ENCODE measurements at regions not wholly inside any gene's neighbourhood (a gene's known extent, or its start where the extent isn't known, plus 50 kb on each side); places are given as distances from the start of the nearest gene placed in this dataset.

- no peak overlapping the region for H3K4me3 ChIP-seq (ENCODE audit: low read length)
- TF ChIP-seq, protein P1, sequence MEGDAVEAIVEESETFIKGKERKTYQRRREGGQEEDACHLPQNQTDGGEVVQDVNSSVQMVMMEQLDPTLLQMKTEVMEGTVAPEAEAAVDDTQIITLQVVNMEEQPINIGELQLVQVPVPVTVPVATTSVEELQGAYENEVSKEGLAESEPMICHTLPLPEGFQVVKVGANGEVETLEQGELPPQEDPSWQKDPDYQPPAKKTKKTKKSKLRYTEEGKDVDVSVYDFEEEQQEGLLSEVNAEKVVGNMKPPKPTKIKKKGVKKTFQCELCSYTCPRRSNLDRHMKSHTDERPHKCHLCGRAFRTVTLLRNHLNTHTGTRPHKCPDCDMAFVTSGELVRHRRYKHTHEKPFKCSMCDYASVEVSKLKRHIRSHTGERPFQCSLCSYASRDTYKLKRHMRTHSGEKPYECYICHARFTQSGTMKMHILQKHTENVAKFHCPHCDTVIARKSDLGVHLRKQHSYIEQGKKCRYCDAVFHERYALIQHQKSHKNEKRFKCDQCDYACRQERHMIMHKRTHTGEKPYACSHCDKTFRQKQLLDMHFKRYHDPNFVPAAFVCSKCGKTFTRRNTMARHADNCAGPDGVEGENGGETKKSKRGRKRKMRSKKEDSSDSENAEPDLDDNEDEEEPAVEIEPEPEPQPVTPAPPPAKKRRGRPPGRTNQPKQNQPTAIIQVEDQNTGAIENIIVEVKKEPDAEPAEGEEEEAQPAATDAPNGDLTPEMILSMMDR (conservative IDR thresholded peaks at IDR 0.05; ENCODE audit: low read depth, low read length), result no peak
- peak; percentile 31 for DNase-seq (ENCODE audit: low read depth)
Observed at GRCh38 chr13:50592412-50593155, 250.9 kb downstream of the DLEU7 start.

GRCh38 chr13:50593207-50593606 lies 250.3 kb downstream of the DLEU7 start:
- no peak for DNase-seq (ENCODE audit: low read depth)
- H3K4me3 ChIP-seq (ENCODE audit: low read length), result no peak overlapping the region
- TF ChIP-seq, protein P1 (conservative IDR thresholded peaks at IDR 0.05; ENCODE audit: low read depth, low read length), result no peak

DNA sequence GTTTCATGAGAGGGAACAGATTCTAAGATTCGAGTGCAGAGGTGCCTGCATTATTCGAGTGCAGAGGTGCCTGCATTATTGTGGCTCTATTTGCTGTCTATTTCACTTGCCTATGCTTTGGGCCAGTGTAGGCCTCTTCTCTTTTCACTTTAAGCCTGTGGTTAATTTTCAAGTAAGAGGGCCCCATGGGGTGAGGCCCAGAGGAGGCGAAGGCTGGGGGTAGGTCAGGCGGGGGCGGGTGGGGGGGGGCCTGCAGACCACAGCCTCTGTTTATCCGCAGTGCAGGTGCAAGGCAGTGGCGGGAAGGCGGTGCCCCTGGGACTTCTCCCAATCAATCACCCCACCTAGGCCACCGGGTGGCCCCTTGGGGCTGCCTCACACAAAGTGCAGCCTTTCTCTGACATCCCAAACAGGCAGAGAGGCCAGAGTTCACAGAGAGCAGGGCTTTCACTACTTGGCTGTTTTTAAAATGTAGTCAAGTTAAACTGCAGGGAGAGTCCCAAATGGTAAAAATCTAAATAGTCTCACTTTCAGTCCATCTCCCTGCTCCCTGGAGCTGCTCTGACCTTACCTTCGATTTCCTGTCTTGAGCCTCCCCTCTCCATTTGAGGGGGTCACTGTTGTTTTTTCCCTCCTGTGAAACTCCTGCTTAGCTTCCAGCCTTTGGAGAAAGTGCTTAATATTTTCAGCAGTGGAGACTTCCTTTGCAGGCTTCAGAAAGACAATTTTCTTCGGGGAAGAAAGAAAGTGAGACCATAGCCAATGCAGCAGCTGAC lies 249.0 kb downstream of the DLEU7 start:
- no peak overlapping the region for H3K4me3 ChIP-seq (ENCODE audit: low read length)
- TF ChIP-seq, protein P1 (conservative IDR thresholded peaks at IDR 0.05; ENCODE audit: low read depth, low read length), result no peak
- DNase-seq (ENCODE audit: low read depth), result no peak

- TF ChIP-seq, protein P1 (conservative IDR thresholded peaks at IDR 0.05; ENCODE audit: low read depth, low read length), result no peak
- DNase-seq (ENCODE audit: low read depth), result no peak
- H3K4me3 ChIP-seq (ENCODE audit: low read length), result no peak overlapping the region
Observed at GRCh38 chr13:50595196-50595595, 248.3 kb downstream of the DLEU7 start.

DNA sequence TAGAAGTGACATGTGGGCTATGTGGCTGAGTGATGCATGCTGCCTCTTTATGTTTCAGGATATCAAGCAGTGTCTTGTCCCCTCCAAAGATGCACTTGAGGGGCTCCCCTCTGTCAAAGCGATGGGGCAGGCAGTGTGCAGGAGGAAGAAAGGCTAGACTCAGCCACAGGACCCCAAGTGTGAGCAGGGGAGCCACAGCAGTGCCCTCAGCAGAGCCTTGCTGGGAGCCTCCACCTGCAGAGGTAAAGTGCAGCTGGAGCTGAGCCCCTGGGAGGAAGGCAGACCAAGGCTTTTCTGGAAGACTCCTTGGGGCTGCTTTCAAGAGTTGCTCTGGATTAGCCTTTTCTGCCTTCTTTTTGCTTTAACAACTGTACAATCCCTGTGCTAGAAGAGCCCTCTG lies 247.3 kb downstream of the DLEU7 start:
- H3K4me3 ChIP-seq (ENCODE audit: low read length), result no peak overlapping the region
- no peak for DNase-seq (ENCODE audit: low read depth)
- TF ChIP-seq, protein P1 (conservative IDR thresholded peaks at IDR 0.05; ENCODE audit: low read depth, low read length), result no peak

- DNase-seq (ENCODE audit: low read depth), result no peak
- TF ChIP-seq, protein P1 (conservative IDR thresholded peaks at IDR 0.05; ENCODE audit: low read depth, low read length), result no peak
- H3K4me3 ChIP-seq (ENCODE audit: low read length), result no peak overlapping the region
Observed at GRCh38 chr13:50596776-50597203, 246.7 kb downstream of the DLEU7 start.
